OCI-LY3 (cell line): ENCODE measurements at regions not wholly inside any gene's neighbourhood (a gene's known extent, or its start where the extent isn't known, plus 50 kb on each side); places are given as distances from the start of the nearest gene placed in this dataset.

Experiments
- H2AFZ ChIP-seq: fragments of 200-600, 300-600 bp; shearing (Covaris generic); 2 replicates; pipeline ENCODE4 v1.6.0; 2014; ENCODE audit warnings: antibody characterized with exemption, low read depth, low read length
- H3K27ac ChIP-seq: fragments of 200-600, 300-600 bp; sonication (generic); 2 replicates; pipeline ENCODE4 v1.5.1; 2014; ENCODE audit warnings: mild to moderate bottlenecking, low read length, moderate library complexity, mixed read lengths
- H3K27me3 ChIP-seq: fragments of 200-600, 300-600 bp; sonication (generic); 2 replicates; pipeline ENCODE4 v1.6.1; 2014; ENCODE audit warnings: low read depth, low read length, mixed read lengths
- H3K36me3 ChIP-seq: fragments of 200-600, 300-600 bp; sonication (generic); replicated peaks from 2 replicates; pipeline ENCODE3; 2014; ENCODE audit warnings: low read depth, low read length, mixed read lengths
- H3K4me1 ChIP-seq: fragments of 300-600, 200-600 bp; sonication (generic); 2 replicates; pipeline ENCODE4 v1.6.1; 2014; ENCODE audit warnings: low read length, mixed read lengths
- H3K4me2 ChIP-seq: fragments of 200-600, 300-600 bp; sonication (generic); 2 replicates; pipeline ENCODE4 v1.6.1; 2014; ENCODE audit warnings: low read length, mixed read lengths
- H3K4me3 ChIP-seq: fragments of 300-600, 200-600 bp; sonication (generic); 2 replicates; pipeline ENCODE4 v1.5.1; 2014; ENCODE audit warnings: antibody characterized with exemption, mild to moderate bottlenecking, low read length, moderate library complexity
- H3K79me2 ChIP-seq: fragments of 300-600, 200-600 bp; shearing (Covaris generic); 2 replicates; pipeline ENCODE4 v1.6.1; 2014; ENCODE audit warnings: mild to moderate bottlenecking, low read length, mixed read lengths
- H3K9ac ChIP-seq: fragments of 300-600, 200-600 bp; shearing (Covaris generic); 2 replicates; pipeline ENCODE4 v1.6.0; 2014; ENCODE audit warnings: mild to moderate bottlenecking, low read length, moderate library complexity
- H3K9me3 ChIP-seq: fragments of 200-600, 300-600 bp; shearing (Covaris generic); 2 replicates; pipeline ENCODE4 v1.6.1; 2014; ENCODE audit warnings: low read length, mixed read lengths; ENCODE audit not compliant: insufficient read depth
- H4K20me1 ChIP-seq: fragments of 200-600, 300-600 bp; sonication (generic); 2 replicates; pipeline ENCODE4 v1.6.1; 2016; ENCODE audit warnings: low read length, mixed read lengths; ENCODE audit not compliant: insufficient read depth
- CTCF ChIP-seq: fragments of 200-600, 300-600 bp; sonication (generic); IDR thresholded peaks from 2 replicates; pipeline ENCODE4 v1.5.1; 2014; ENCODE audit warnings: antibody characterized with exemption, low read length, low read depth
- EZH2phosphoT487 ChIP-seq: fragments of 200-600 bp; shearing (Covaris generic); IDR thresholded peaks from 2 replicates; pipeline ENCODE4 v1.6.1; 2018; ENCODE audit warnings: antibody characterized with exemption, mixed run types, low read depth

GRCh38 chr2:106020821-106021661 lies 173.1 kb downstream of the UXS1 start:
- Histone ChIP-seq H3K36me3 (no peaks in the 10 kb centered on the region), H3K27ac (no peak overlapping the region), H3K27me3 (no peaks in the 10 kb centered on the region), H3K4me3 (no peak overlapping the region), H2AFZ (no peak overlapping the region), H3K9me3 (no peaks in the 10 kb centered on the region), H3K9ac (no peak overlapping the region), H3K4me2 (no peak overlapping the region), H4K20me1 (no peaks in the 10 kb centered on the region), H3K4me1 (no peaks in the 10 kb centered on the region), H3K79me2 (no peaks in the 10 kb centered on the region)
- no peak for TF ChIP-seq CTCF

- no peak overlapping the region for H3K4me3 ChIP-seq
- no peaks in the 10 kb centered on the region for H3K79me2 ChIP-seq
- no peaks in the 10 kb centered on the region for H3K27me3 ChIP-seq
- H3K36me3 ChIP-seq: no peaks in the 10 kb centered on the region
- no peak overlapping the region for H3K9ac ChIP-seq
- no peaks in the 10 kb centered on the region for H4K20me1 ChIP-seq
- H3K4me2 ChIP-seq: no peak overlapping the region
- TF ChIP-seq EZH2phosphoT487: no peak
- no peak for TF ChIP-seq CTCF
- no peaks in the 10 kb centered on the region for H3K9me3 ChIP-seq
- H3K27ac ChIP-seq: no peak overlapping the region
- no peak overlapping the region for H2AFZ ChIP-seq
- no peaks in the 10 kb centered on the region for H3K4me1 ChIP-seq
Measured at GRCh38 chr2:106020032-106020431, 174.1 kb downstream of the UXS1 start.

- Histone ChIP-seq H3K4me3 (no peak overlapping the region), H4K20me1 (no peaks in the 10 kb centered on the region), H3K79me2 (no peaks in the 10 kb centered on the region), H2AFZ (no peak overlapping the region), H3K9ac (no peak overlapping the region), H3K9me3 (no peaks in the 10 kb centered on the region), H3K27me3 (no peaks in the 10 kb centered on the region), H3K4me2 (no peak overlapping the region), H3K36me3 (no peaks in the 10 kb centered on the region), H3K27ac (no peak overlapping the region), H3K4me1 (no peaks in the 10 kb centered on the region)
- TF ChIP-seq EZH2phosphoT487 (no peak), CTCF (no peak)
Measured at GRCh38 chr2:106018141-106018540, 176.0 kb downstream of the UXS1 start.

- H3K27me3 ChIP-seq: no peaks in the 10 kb centered on the region
- H3K9me3 ChIP-seq: peaks cover 3% of the 10 kb centered on the region; the same call in 1 of the 2 replicates
- no peak overlapping the region for H3K27ac ChIP-seq
- H3K4me3 ChIP-seq: no peak overlapping the region
- no peak for TF ChIP-seq EZH2phosphoT487
- TF ChIP-seq CTCF: no peak
- H3K4me2 ChIP-seq: no peak overlapping the region
- no peaks in the 10 kb centered on the region for H4K20me1 ChIP-seq
- H2AFZ ChIP-seq: no peak overlapping the region
- no peak overlapping the region for H3K9ac ChIP-seq
- peaks cover 5% of the 10 kb centered on the region; the same call in 1 of the 2 replicates for H3K4me1 ChIP-seq
- H3K36me3 ChIP-seq: no peaks in the 10 kb centered on the region
- H3K79me2 ChIP-seq: no peaks in the 10 kb centered on the region
Measured at GRCh38 chr2:106012591-106013347, 181.3 kb downstream of the UXS1 start.
